RWPE1 (cell line): ENCODE measurements at regions not wholly inside any gene's neighbourhood (a gene's known extent, or its start where the extent isn't known, plus 50 kb on each side); places are given as distances from the start of the nearest gene placed in this dataset.

Experiments
- CTCF ChIA-PET: fragments of 350-600 bp; sonication (Branson Sonifier 250); formaldehyde crosslinking; extraction: SDS; loops from one replicate; lab custom pipeline; 2021; lab: Yijun Ruan, JAX
- POLR2A ChIA-PET: fragments of 400-600 bp; formaldehyde crosslinking; extraction: SDS; loops from one replicate; lab custom pipeline; 2020; ENCODE audit warnings: antibody characterized with exemption; ENCODE audit not compliant: low non-redundant PET; lab: Yijun Ruan, JAX
- DNase-seq: peaks from one replicate; pipeline ENCODE4 v3.0.0; 2012; ENCODE audit warnings: low spot score
- H3K27ac ChIP-seq: fragments of 450-650 bp; 2 replicates; pipeline ENCODE4 v1.5.1; 2017
- TF ChIP-seq, protein P1 (sequence below): fragments of 450-650 bp; conservative IDR thresholded peaks from 2 replicates; pipeline ENCODE4 v1.5.1; 2017; ENCODE audit warnings: low read depth, mild to moderate bottlenecking

GRCh38 chr2:2851806-2852777 lies 521.0 kb upstream of the MYT1L start:
- no peak for DNase-seq
- ChIA-PET CTCF (no interaction called here), POLR2A (no interaction called here)
- H3K27ac ChIP-seq: no peak overlapping the region
- TF ChIP-seq, protein P1, sequence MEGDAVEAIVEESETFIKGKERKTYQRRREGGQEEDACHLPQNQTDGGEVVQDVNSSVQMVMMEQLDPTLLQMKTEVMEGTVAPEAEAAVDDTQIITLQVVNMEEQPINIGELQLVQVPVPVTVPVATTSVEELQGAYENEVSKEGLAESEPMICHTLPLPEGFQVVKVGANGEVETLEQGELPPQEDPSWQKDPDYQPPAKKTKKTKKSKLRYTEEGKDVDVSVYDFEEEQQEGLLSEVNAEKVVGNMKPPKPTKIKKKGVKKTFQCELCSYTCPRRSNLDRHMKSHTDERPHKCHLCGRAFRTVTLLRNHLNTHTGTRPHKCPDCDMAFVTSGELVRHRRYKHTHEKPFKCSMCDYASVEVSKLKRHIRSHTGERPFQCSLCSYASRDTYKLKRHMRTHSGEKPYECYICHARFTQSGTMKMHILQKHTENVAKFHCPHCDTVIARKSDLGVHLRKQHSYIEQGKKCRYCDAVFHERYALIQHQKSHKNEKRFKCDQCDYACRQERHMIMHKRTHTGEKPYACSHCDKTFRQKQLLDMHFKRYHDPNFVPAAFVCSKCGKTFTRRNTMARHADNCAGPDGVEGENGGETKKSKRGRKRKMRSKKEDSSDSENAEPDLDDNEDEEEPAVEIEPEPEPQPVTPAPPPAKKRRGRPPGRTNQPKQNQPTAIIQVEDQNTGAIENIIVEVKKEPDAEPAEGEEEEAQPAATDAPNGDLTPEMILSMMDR: no peak

- H3K27ac ChIP-seq: no peak overlapping the region
- ChIA-PET CTCF (no interaction called here), POLR2A (no interaction called here)
- DNase-seq: no peak
- TF ChIP-seq, protein P1: no peak
Measured at GRCh38 chr2:2851316-2851715, 520.2 kb upstream of the MYT1L start.

DNA sequence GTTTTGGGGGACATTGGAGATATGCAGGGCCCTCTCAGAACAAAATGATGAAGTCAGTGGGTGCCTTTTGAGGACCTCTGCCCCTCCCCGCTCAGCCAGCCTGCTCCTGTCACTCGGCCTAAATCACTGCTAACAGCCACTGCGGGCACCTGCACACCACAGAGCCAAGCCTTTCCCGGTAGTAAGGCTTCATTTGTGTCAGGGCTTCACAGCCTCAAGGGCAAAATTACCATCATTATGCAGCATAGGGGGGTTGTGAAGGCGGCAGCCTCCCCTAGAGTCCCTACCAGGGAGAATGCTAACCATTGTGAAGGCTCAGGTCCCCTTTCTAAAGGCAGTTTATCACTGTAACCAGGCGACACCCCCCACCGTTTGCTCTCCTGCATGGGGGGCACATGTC lies 519.8 kb upstream of the MYT1L start:
- POLR2A ChIA-PET: no interaction called here
- DNase-seq: no peak
- TF ChIP-seq, protein P1: no peak
- no peak overlapping the region for H3K27ac ChIP-seq
- CTCF ChIA-PET: no interaction called here

GRCh38 chr2:2850218-2850755 lies 519.2 kb upstream of the MYT1L start:
- POLR2A ChIA-PET: no interaction called here
- no peak overlapping the region for H3K27ac ChIP-seq
- CTCF ChIA-PET: interaction anchor here (1.1 kb wide), 1 partner anchor 25 kb away, joined by 3 read pairs; no protein-coding TSS in a partner anchor
- DNase-seq: no peak
- TF ChIP-seq, protein P1: no peak

DNA sequence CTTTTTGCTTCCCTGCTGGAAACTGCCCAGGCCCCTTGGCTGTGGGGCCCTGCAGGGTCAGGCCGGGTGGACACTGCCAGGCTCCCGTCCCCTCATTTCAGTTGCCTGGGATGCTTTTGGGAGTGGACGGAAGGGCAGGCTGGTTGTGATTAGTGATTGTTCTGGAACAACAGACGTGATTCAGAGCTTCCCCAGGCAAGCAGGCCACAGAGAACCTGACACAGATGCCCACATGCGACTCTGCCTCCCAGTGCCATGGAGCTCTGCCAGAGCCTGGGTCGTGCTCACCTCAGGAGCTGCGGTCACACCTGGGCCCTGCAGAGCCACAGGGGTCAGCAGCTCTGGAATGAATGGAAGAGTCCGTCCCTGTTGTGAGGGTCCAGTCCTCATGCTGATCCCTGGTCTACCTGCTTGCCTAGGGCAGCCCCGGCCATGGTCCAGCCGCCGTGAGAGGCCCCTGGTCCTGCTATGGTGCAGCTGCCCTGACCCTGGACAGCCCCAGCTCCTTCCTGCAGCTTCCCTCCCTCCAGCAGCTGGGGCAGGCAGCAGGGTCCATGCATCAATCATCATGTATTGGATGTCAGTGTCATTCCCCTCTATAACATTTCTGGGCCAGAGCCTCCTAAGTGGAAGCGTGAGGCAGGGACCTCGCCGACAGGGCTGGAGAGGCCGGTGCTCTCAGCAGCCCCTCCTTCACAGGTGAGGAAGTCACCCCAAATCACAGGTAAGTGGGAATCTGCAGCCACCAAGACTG lies 518.6 kb upstream of the MYT1L start:
- POLR2A ChIA-PET: no interaction called here
- H3K27ac ChIP-seq: no peak overlapping the region
- DNase-seq: no peak
- CTCF ChIA-PET: interaction anchor here (1.1 kb wide), 1 partner anchor 25 kb away, joined by 3 read pairs; no protein-coding TSS in a partner anchor
- TF ChIP-seq, protein P1: no peak
